ENCODE measurements at regions not wholly inside any gene's neighbourhood (a gene's known extent, or its start where the extent isn't known, plus 50 kb on each side); places are given as distances from the start of the nearest gene placed in this dataset.

DNA sequence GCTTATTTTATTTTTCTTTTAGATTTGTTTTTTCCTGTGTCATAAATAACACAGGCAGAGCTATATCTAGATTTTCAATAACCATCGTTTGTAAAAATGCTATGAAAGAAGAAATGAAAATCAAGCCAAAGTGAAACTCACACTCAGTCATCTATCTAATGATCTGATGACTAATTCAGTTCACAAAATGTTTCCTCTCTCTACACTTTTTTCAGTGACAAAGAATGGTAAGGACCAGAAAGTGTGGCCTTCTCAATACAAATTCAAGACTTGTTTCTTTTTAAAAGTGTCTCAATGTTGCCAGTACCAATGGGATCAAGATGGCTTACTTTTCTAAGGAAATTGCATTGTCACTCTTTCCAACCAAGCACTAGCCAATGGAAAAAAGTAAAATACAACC, 282.8 kb upstream of the PKN2 start:
- no peak for ATAC-seq (ENCODE audit: low FRiP score)
- WGBS, 2 donors: 65 to 71% methylated on average over 1 of the region's 1 CpG
- Histone ChIP-seq H3K27me3 (ENCODE audit: control insufficient read depth in 1 of 2, insufficient read depth in 2 of 2, low read length in 1 of 2) (no peaks in the 10 kb centered on the region), H3K4me1 (ENCODE audit: control insufficient read depth in 1 of 2, insufficient read depth in 2 of 2, low read length in 2 of 2) (no peaks in the 10 kb centered on the region), H3K36me3 (ENCODE audit: control insufficient read depth in 1 of 2, insufficient read depth in 2 of 2, low read length in 1 of 2) (no peaks in the 10 kb centered on the region), H3K4me3 (ENCODE audit: low read length in 2 of 2) (no peak overlapping the region), H3K9me3 (ENCODE audit: control insufficient read depth, low read length) (no peaks in the 10 kb centered on the region), H3K27ac (ENCODE audit: low read depth in 1 of 2, low read length in 2 of 2) (no peak overlapping the region)
- intact Hi-C loops (cut with DNase I): no loop called here
- DNase-seq: no peak

DNA sequence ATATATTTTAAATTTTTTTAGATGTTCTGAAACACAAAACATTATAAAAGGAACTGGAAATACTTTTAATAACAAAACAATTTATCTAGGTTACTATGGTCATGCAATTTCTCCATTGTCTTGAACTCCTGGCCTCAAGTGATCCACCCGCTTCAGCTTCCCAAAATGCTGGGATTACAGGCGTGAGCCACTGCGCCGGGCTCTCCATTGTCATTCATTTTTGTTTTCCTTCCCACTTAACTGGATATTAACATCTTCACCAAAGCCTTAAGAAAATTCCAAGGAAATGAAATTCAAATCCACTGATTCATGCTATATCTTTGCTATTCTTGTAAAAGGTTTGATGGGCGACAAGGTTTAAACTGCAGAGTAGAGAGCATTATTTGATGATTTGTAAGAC, 279.5 kb upstream of the PKN2 start:
- no peaks in the 10 kb centered on the region for H3K4me1 ChIP-seq (ENCODE audit: control insufficient read depth in 1 of 2, insufficient read depth in 2 of 2, low read length in 2 of 2)
- 69 to 73% methylated on average over 5 of the region's 5 CpGs for WGBS, 2 donors
- H3K27me3 ChIP-seq (ENCODE audit: control insufficient read depth in 1 of 2, insufficient read depth in 2 of 2, low read length in 1 of 2): no peaks in the 10 kb centered on the region
- ATAC-seq (ENCODE audit: low FRiP score) (no peak), DNase-seq (no peak)
- H3K9me3 ChIP-seq (ENCODE audit: control insufficient read depth, low read length): no peaks in the 10 kb centered on the region
- no peak overlapping the region for H3K27ac ChIP-seq (ENCODE audit: low read depth in 1 of 2, low read length in 2 of 2)
- H3K4me3 ChIP-seq (ENCODE audit: low read length in 2 of 2): no peak overlapping the region
- intact Hi-C loops (cut with DNase I): no loop called here
- H3K36me3 ChIP-seq (ENCODE audit: control insufficient read depth in 1 of 2, insufficient read depth in 2 of 2, low read length in 1 of 2): no peaks in the 10 kb centered on the region

DNA sequence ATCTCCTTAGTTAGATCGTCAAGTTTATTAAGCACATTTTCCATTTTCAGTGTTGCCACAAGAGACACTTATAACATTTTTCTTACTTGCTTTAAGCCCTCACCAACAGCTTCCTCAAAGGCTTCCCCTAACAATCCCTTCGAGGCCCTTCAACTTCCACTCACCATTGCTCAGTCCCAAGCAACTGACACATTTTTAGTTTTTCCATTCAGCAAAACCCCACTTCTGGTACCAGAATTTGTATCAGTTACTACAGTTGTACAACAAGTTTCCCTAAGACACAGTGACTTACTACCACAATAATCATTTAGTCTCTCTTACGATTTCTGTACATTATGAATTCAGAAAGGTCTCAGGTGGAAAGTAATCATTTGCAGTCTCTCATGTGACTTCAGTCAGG, 276.8 kb upstream of the PKN2 start:
- no peaks in the 10 kb centered on the region for H3K27me3 ChIP-seq (ENCODE audit: control insufficient read depth in 1 of 2, insufficient read depth in 2 of 2, low read length in 1 of 2)
- DNase-seq: no peak
- ATAC-seq (ENCODE audit: low FRiP score): no peak
- no peak overlapping the region for H3K4me3 ChIP-seq (ENCODE audit: low read length in 2 of 2)
- no peak overlapping the region for H3K27ac ChIP-seq (ENCODE audit: low read depth in 1 of 2, low read length in 2 of 2)
- H3K36me3 ChIP-seq (ENCODE audit: control insufficient read depth in 1 of 2, insufficient read depth in 2 of 2, low read length in 1 of 2): no peaks in the 10 kb centered on the region
- intact Hi-C loops (cut with DNase I): no loop called here
- no peaks in the 10 kb centered on the region for H3K9me3 ChIP-seq (ENCODE audit: control insufficient read depth, low read length)
- 83 to 86% methylated on average over 3 of the region's 3 CpGs for WGBS, 2 donors
- H3K4me1 ChIP-seq (ENCODE audit: control insufficient read depth in 1 of 2, insufficient read depth in 2 of 2, low read length in 2 of 2): no peaks in the 10 kb centered on the region

DNA sequence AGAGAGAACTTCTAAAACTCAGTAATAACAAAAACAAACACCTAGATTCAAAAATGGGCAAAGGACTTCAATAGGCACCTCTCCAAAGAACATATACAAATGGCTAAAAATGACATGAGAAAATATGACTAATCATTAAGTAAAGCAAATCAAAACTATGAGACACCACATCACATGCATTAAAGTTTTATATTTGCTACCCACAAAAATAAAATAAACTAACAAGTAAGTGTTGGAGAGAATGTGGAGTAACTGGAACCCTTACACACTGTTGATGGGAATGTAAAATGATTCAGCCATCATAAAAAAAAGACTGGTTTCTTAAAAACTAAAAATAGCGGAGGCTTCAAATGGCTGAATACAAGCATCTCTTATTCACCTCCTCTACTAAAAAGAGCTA, 262.1 kb upstream of the PKN2 start:
- DNase-seq (no peak), ATAC-seq (ENCODE audit: low FRiP score) (no peak)
- Histone ChIP-seq H3K27me3 (ENCODE audit: control insufficient read depth in 1 of 2, insufficient read depth in 2 of 2, low read length in 1 of 2) (no peaks in the 10 kb centered on the region), H3K27ac (ENCODE audit: low read depth in 1 of 2, low read length in 2 of 2) (no peak overlapping the region), H3K4me1 (ENCODE audit: control insufficient read depth in 1 of 2, insufficient read depth in 2 of 2, low read length in 2 of 2) (no peaks in the 10 kb centered on the region), H3K4me3 (ENCODE audit: low read length in 2 of 2) (no peak overlapping the region), H3K36me3 (ENCODE audit: control insufficient read depth in 1 of 2, insufficient read depth in 2 of 2, low read length in 1 of 2) (no peaks in the 10 kb centered on the region), H3K9me3 (ENCODE audit: control insufficient read depth, low read length) (peaks cover 7% of the 10 kb centered on the region)
- intact Hi-C loops (cut with DNase I): no loop called here
- WGBS, 2 donors: 88 to 98% methylated on average over 1 of the region's 1 CpG

DNA sequence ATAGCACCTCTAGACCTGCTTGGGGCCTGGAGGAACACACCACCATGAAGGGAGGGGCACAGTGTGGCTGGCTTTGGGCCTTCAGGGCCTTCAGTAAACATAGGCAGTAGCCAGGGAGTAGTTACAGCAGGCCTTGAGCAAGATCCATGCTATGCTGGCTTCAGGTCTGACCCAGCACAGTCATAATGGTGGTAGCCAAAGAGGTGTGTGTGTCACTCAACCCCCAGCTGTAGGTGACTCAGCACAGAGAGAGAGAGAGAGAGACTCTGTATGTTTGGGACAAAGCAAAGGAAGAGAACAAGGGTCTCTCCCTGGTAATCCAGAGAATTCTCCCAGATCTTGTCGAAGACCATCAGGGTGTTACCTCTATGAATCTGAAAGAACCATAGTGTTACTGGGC, 250.5 kb upstream of the PKN2 start:
- DNase-seq (no peak), ATAC-seq (ENCODE audit: low FRiP score) (no peak)
- H3K27me3 ChIP-seq (ENCODE audit: control insufficient read depth in 1 of 2, insufficient read depth in 2 of 2, low read length in 1 of 2): no peaks in the 10 kb centered on the region
- H3K4me1 ChIP-seq (ENCODE audit: control insufficient read depth in 1 of 2, insufficient read depth in 2 of 2, low read length in 2 of 2): no peaks in the 10 kb centered on the region
- peaks cover 5% of the 10 kb centered on the region for H3K9me3 ChIP-seq (ENCODE audit: control insufficient read depth, low read length)
- 83 to 88% methylated on average over 1 of the region's 1 CpG for WGBS, 2 donors
- intact Hi-C loops (cut with DNase I): no loop called here
- no peak overlapping the region for H3K27ac ChIP-seq (ENCODE audit: low read depth in 1 of 2, low read length in 2 of 2)
- no peaks in the 10 kb centered on the region for H3K36me3 ChIP-seq (ENCODE audit: control insufficient read depth in 1 of 2, insufficient read depth in 2 of 2, low read length in 1 of 2)
- H3K4me3 ChIP-seq (ENCODE audit: low read length in 2 of 2): no peak overlapping the region

DNA sequence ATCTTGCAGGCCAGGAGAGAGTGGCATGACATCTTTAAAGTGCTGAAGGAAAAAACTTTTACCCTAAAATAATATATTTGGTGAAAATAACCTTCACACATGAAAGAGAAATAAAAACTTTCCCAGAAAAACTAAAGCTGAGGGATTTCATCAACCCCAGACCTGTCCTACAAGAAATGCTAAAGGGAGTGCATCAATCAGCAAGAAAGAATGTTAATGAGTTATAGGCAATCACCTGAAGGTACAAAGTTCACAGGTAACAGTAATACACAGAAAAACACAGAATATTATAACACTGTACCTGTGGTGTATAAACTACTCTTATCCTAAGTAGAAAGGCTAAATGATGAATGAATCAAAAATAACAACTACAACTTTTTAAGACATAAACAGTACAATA, 249.2 kb upstream of the PKN2 start:
- Histone ChIP-seq H3K36me3 (ENCODE audit: control insufficient read depth in 1 of 2, insufficient read depth in 2 of 2, low read length in 1 of 2) (no peaks in the 10 kb centered on the region), H3K27ac (ENCODE audit: low read depth in 1 of 2, low read length in 2 of 2) (no peak overlapping the region), H3K9me3 (ENCODE audit: control insufficient read depth, low read length) (peaks cover 5% of the 10 kb centered on the region), H3K4me3 (ENCODE audit: low read length in 2 of 2) (no peak overlapping the region), H3K27me3 (ENCODE audit: control insufficient read depth in 1 of 2, insufficient read depth in 2 of 2, low read length in 1 of 2) (no peaks in the 10 kb centered on the region), H3K4me1 (ENCODE audit: control insufficient read depth in 1 of 2, insufficient read depth in 2 of 2, low read length in 2 of 2) (no peaks in the 10 kb centered on the region)
- no peak for ATAC-seq (ENCODE audit: low FRiP score)
- DNase-seq: no peak
- intact Hi-C loops (cut with DNase I): no loop called here

DNA sequence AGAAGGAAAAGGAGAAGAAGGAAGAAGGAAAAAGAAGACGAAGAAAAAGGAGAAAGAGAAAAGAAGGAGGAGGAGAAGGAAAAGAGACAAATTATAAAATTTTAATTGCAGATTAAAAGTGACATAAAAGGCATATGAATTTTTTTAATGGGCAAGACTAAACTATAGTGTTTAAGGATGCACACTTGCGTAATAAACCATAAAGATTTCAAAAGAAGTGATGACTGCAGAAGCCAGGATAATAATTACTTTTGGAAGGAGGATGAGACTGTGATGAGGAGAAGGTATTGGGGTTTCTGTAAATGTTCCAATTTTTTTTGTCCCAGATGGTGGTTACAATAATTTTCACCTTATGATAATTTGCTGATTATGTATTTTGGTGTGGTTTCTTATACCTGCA, 243.1 kb upstream of the PKN2 start:
- no peak for DNase-seq
- Histone ChIP-seq H3K27me3 (ENCODE audit: control insufficient read depth in 1 of 2, insufficient read depth in 2 of 2, low read length in 1 of 2) (no peaks in the 10 kb centered on the region), H3K36me3 (ENCODE audit: control insufficient read depth in 1 of 2, insufficient read depth in 2 of 2, low read length in 1 of 2) (no peaks in the 10 kb centered on the region), H3K9me3 (ENCODE audit: control insufficient read depth, low read length) (no peaks in the 10 kb centered on the region), H3K4me3 (ENCODE audit: low read length in 2 of 2) (no peak overlapping the region), H3K27ac (ENCODE audit: low read depth in 1 of 2, low read length in 2 of 2) (no peak overlapping the region), H3K4me1 (ENCODE audit: control insufficient read depth in 1 of 2, insufficient read depth in 2 of 2, low read length in 2 of 2) (no peaks in the 10 kb centered on the region)
- WGBS, 2 donors: 79 to 90% methylated on average over 2 of the region's 2 CpGs
- no peak for ATAC-seq (ENCODE audit: low FRiP score)
- intact Hi-C loops (cut with DNase I): no loop called here

DNA sequence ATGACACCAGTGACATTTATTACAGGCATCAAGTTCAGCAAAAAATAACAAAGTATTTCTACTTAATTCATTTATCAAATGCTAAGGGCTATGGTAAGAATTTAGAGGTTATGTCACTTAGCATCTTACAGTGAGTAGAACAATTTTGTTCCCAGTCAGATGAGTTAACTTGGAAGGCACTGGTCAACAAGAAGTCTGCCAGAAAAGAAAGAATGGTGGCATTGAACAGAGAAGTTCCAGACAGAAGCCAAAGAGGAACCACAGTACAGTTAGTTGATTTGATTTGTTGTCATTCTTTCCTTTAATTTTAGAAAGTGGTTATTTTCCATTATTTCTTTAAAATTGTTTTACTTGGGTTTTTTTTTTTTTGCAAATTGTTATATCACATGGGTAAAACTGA, 232.2 kb upstream of the PKN2 start:
- Histone ChIP-seq H3K27me3 (ENCODE audit: control insufficient read depth in 1 of 2, insufficient read depth in 2 of 2, low read length in 1 of 2) (no peaks in the 10 kb centered on the region), H3K27ac (ENCODE audit: low read depth in 1 of 2, low read length in 2 of 2) (no peak overlapping the region), H3K9me3 (ENCODE audit: control insufficient read depth, low read length) (peaks cover 3% of the 10 kb centered on the region), H3K4me1 (ENCODE audit: control insufficient read depth in 1 of 2, insufficient read depth in 2 of 2, low read length in 2 of 2) (no peaks in the 10 kb centered on the region), H3K36me3 (ENCODE audit: control insufficient read depth in 1 of 2, insufficient read depth in 2 of 2, low read length in 1 of 2) (no peaks in the 10 kb centered on the region), H3K4me3 (ENCODE audit: low read length in 2 of 2) (no peak overlapping the region)
- no peak for ATAC-seq (ENCODE audit: low FRiP score)
- DNase-seq: no peak
- intact Hi-C loops (cut with DNase I): no loop called here

DNA sequence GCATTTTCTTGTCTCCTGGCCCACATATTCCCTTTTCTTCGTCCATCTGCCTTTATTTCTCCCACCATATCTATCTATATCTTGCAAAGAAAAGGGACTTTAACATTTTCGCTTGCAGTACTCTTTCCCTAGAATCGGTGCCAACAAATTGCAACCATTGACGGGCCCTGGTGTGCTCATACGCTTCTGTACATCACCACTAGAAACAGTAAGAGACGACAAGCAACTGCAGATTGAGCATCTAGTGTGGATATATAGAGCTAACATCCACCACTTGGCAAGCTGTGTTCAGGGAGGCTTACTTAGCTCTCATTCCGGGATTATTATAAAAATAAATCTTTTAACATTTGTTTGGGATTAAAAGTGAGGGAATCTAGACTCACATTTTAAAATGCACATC, 230.8 kb upstream of the PKN2 start:
- 81 to 82% methylated on average over 7 of the region's 7 CpGs for WGBS, 2 donors
- ATAC-seq (ENCODE audit: low FRiP score): no peak
- no peaks in the 10 kb centered on the region for H3K27me3 ChIP-seq (ENCODE audit: control insufficient read depth in 1 of 2, insufficient read depth in 2 of 2, low read length in 1 of 2)
- peaks cover 3% of the 10 kb centered on the region for H3K9me3 ChIP-seq (ENCODE audit: control insufficient read depth, low read length)
- no peak overlapping the region for H3K27ac ChIP-seq (ENCODE audit: low read depth in 1 of 2, low read length in 2 of 2)
- DNase-seq: no peak
- H3K4me1 ChIP-seq (ENCODE audit: control insufficient read depth in 1 of 2, insufficient read depth in 2 of 2, low read length in 2 of 2): no peaks in the 10 kb centered on the region
- H3K36me3 ChIP-seq (ENCODE audit: control insufficient read depth in 1 of 2, insufficient read depth in 2 of 2, low read length in 1 of 2): no peaks in the 10 kb centered on the region
- no peak overlapping the region for H3K4me3 ChIP-seq (ENCODE audit: low read length in 2 of 2)
- intact Hi-C loops (cut with DNase I): no loop called here

DNA sequence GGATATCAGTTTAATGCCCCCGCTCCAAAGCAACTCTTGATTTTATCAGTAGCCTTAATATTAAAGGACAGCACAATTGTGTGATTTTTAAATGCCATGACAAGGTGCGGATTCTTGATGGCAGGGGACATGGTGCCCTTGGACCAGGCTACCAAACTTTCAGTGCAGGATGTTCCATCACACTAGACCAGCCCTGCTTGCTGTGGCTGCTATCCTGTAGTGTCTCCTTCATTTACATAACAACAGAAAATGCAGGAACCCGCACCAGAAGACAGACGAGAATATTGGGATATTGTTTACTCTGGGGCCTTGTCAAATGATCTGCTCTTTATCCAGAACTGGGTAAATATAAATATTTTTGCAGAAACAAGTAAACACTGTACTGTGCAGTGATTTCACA, 229.3 kb upstream of the PKN2 start:
- Histone ChIP-seq H3K27ac (ENCODE audit: low read depth in 1 of 2, low read length in 2 of 2) (no peak overlapping the region), H3K27me3 (ENCODE audit: control insufficient read depth in 1 of 2, insufficient read depth in 2 of 2, low read length in 1 of 2) (no peaks in the 10 kb centered on the region), H3K4me3 (ENCODE audit: low read length in 2 of 2) (no peak overlapping the region), H3K9me3 (ENCODE audit: control insufficient read depth, low read length) (peaks cover 2% of the 10 kb centered on the region), H3K36me3 (ENCODE audit: control insufficient read depth in 1 of 2, insufficient read depth in 2 of 2, low read length in 1 of 2) (no peaks in the 10 kb centered on the region), H3K4me1 (ENCODE audit: control insufficient read depth in 1 of 2, insufficient read depth in 2 of 2, low read length in 2 of 2) (no peaks in the 10 kb centered on the region)
- intact Hi-C loops (cut with DNase I): no loop called here
- ATAC-seq (ENCODE audit: low FRiP score): no peak
- no peak for DNase-seq
- WGBS, 2 donors: 61 to 65% methylated on average over 4 of the region's 4 CpGs

All from aorta (tissue), 5 donors.